IgD-negative memory B cell (primary cell): ENCODE measurements at regions not wholly inside any gene's neighbourhood (a gene's known extent, or its start where the extent isn't known, plus 50 kb on each side); places are given as distances from the start of the nearest gene placed in this dataset.

Experiments used
- H3K27ac Mint-ChIP-seq, 3 donors: one replicate each; pipeline ENCODE4 v1.8.0; 2020 to 2022; ENCODE audit warnings: mild to moderate bottlenecking in 3 of 3, mixed read lengths in 3 of 3, moderate library complexity in 1 of 3
- H3K27me3 Mint-ChIP-seq: one replicate; pipeline ENCODE4 v1.8.0; 2021; ENCODE audit warnings: mixed read lengths
- H3K36me3 Mint-ChIP-seq: one replicate; pipeline ENCODE4 v1.8.0; 2020; ENCODE audit warnings: mild to moderate bottlenecking, mixed read lengths
- H3K4me1 Mint-ChIP-seq, 3 donors: one replicate each; pipeline ENCODE4 v1.8.0; 2020 to 2022; ENCODE audit warnings: mixed read lengths in 3 of 3, mild to moderate bottlenecking in 1 of 3
- H3K4me3 Mint-ChIP-seq, 4 donors: one replicate each; pipeline ENCODE4 v1.8.0; 2020 to 2022; ENCODE audit warnings: mild to moderate bottlenecking in 4 of 4, mixed read lengths in 4 of 4, moderate library complexity in 3 of 4
- H3K9me3 Mint-ChIP-seq, 3 donors: one replicate each; pipeline ENCODE4 v1.8.0; 2020 to 2021; ENCODE audit warnings: mixed read lengths in 3 of 3, mild to moderate bottlenecking in 1 of 3

- Mint-ChIP-seq H3K4me3 (no peak overlapping the region), H3K4me1 (no peaks in the 10 kb centered on the region), H3K27ac (no peak overlapping the region), H3K36me3 (no peaks in the 10 kb centered on the region), H3K9me3 (peaks cover 0 to 6% (median 3%) of the 10 kb centered on the region in 3 donors), H3K27me3 (no peaks in the 10 kb centered on the region)
Measured at GRCh38 chr6:78300885-78301284, 566.5 kb upstream of the IRAK1BP1 start.

- Mint-ChIP-seq H3K4me3 (no peak overlapping the region), H3K4me1 (no peaks in the 10 kb centered on the region), H3K9me3 (peaks cover 0 to 4% (median 3%) of the 10 kb centered on the region in 3 donors), H3K36me3 (no peaks in the 10 kb centered on the region), H3K27me3 (no peaks in the 10 kb centered on the region), H3K27ac (no peak overlapping the region)
Measured at GRCh38 chr6:78302411-78302810, 564.9 kb upstream of the IRAK1BP1 start.

- H3K4me3 Mint-ChIP-seq: no peak overlapping the region
- no peak overlapping the region for H3K27ac Mint-ChIP-seq
- no peaks in the 10 kb centered on the region for H3K27me3 Mint-ChIP-seq
- no peaks in the 10 kb centered on the region for H3K36me3 Mint-ChIP-seq
- peaks cover 0 to 2% (median 0%) of the 10 kb centered on the region in 3 donors for H3K9me3 Mint-ChIP-seq
- H3K4me1 Mint-ChIP-seq: no peaks in the 10 kb centered on the region
Measured at GRCh38 chr6:78308025-78308424, 559.3 kb upstream of the IRAK1BP1 start.

- no peaks in the 10 kb centered on the region for H3K4me1 Mint-ChIP-seq
- H3K4me3 Mint-ChIP-seq: no peak overlapping the region
- no peak overlapping the region for H3K27ac Mint-ChIP-seq
- H3K27me3 Mint-ChIP-seq: no peaks in the 10 kb centered on the region
- H3K36me3 Mint-ChIP-seq: no peaks in the 10 kb centered on the region
- peaks cover 0 to 5% (median 0%) of the 10 kb centered on the region in 3 donors for H3K9me3 Mint-ChIP-seq
Measured at GRCh38 chr6:78322068-78322845, 545.1 kb upstream of the IRAK1BP1 start.

GRCh38 chr6:78324213-78324612, 543.1 kb upstream of the IRAK1BP1 start:
- H3K4me3 Mint-ChIP-seq: no peak overlapping the region
- no peaks in the 10 kb centered on the region for H3K4me1 Mint-ChIP-seq
- no peak overlapping the region for H3K27ac Mint-ChIP-seq
- H3K9me3 Mint-ChIP-seq: peaks cover 0 to 3% (median 0%) of the 10 kb centered on the region in 3 donors
- H3K27me3 Mint-ChIP-seq: no peaks in the 10 kb centered on the region
- no peaks in the 10 kb centered on the region for H3K36me3 Mint-ChIP-seq

GRCh38 chr6:78340755-78341154, 526.6 kb upstream of the IRAK1BP1 start:
- H3K4me1 Mint-ChIP-seq: no peaks in the 10 kb centered on the region
- peaks cover 0 to 7% (median 6%) of the 10 kb centered on the region in 3 donors for H3K9me3 Mint-ChIP-seq
- H3K36me3 Mint-ChIP-seq: no peaks in the 10 kb centered on the region
- no peaks in the 10 kb centered on the region for H3K27me3 Mint-ChIP-seq
- no peak overlapping the region for H3K27ac Mint-ChIP-seq
- H3K4me3 Mint-ChIP-seq: no peak overlapping the region

- peaks cover 0 to 9% (median 6%) of the 10 kb centered on the region in 3 donors for H3K9me3 Mint-ChIP-seq
- H3K27ac Mint-ChIP-seq: no peak overlapping the region
- no peaks in the 10 kb centered on the region for H3K4me1 Mint-ChIP-seq
- no peak overlapping the region for H3K4me3 Mint-ChIP-seq
- no peaks in the 10 kb centered on the region for H3K27me3 Mint-ChIP-seq
- H3K36me3 Mint-ChIP-seq: no peaks in the 10 kb centered on the region
Measured at GRCh38 chr6:78345882-78346281, 521.5 kb upstream of the IRAK1BP1 start.

- no peak overlapping the region for H3K4me3 Mint-ChIP-seq
- no peaks in the 10 kb centered on the region for H3K27me3 Mint-ChIP-seq
- no peaks in the 10 kb centered on the region for H3K4me1 Mint-ChIP-seq
- H3K9me3 Mint-ChIP-seq: peaks cover 0 to 9% (median 6%) of the 10 kb centered on the region in 3 donors
- no peaks in the 10 kb centered on the region for H3K36me3 Mint-ChIP-seq
- H3K27ac Mint-ChIP-seq: no peak overlapping the region
Measured at GRCh38 chr6:78347191-78347916, 520.0 kb upstream of the IRAK1BP1 start.

GRCh38 chr6:78353040-78353439, 514.3 kb upstream of the IRAK1BP1 start:
- no peak overlapping the region for H3K27ac Mint-ChIP-seq
- no peaks in the 10 kb centered on the region for H3K36me3 Mint-ChIP-seq
- peaks cover 1 to 5% (median 2%) of the 10 kb centered on the region in 3 donors for H3K9me3 Mint-ChIP-seq
- peaks cover 0 to 1% (median 0%) of the 10 kb centered on the region in 3 donors for H3K4me1 Mint-ChIP-seq
- H3K27me3 Mint-ChIP-seq: no peaks in the 10 kb centered on the region
- no peak overlapping the region for H3K4me3 Mint-ChIP-seq

GRCh38 chr6:78363688-78364087, 503.7 kb upstream of the IRAK1BP1 start:
- Mint-ChIP-seq H3K36me3 (no peaks in the 10 kb centered on the region), H3K4me3 (no peak overlapping the region), H3K4me1 (no peaks in the 10 kb centered on the region), H3K9me3 (peaks cover 1 to 3% (median 2%) of the 10 kb centered on the region in 3 donors), H3K27ac (no peak overlapping the region), H3K27me3 (no peaks in the 10 kb centered on the region)

GRCh38 chr6:78365473-78365872, 501.9 kb upstream of the IRAK1BP1 start:
- Mint-ChIP-seq H3K27me3 (no peaks in the 10 kb centered on the region), H3K27ac (no peak overlapping the region), H3K36me3 (no peaks in the 10 kb centered on the region), H3K9me3 (peaks cover 1 to 6% (median 2%) of the 10 kb centered on the region in 3 donors), H3K4me3 (no peak overlapping the region), H3K4me1 (no peaks in the 10 kb centered on the region)

GRCh38 chr6:78377056-78377455, 490.3 kb upstream of the IRAK1BP1 start:
- Mint-ChIP-seq H3K4me3 (no peak overlapping the region), H3K27ac (no peak overlapping the region), H3K9me3 (peaks cover 9 to 14% (median 13%) of the 10 kb centered on the region in 3 donors), H3K4me1 (no peaks in the 10 kb centered on the region), H3K27me3 (no peaks in the 10 kb centered on the region), H3K36me3 (no peaks in the 10 kb centered on the region)

- no peaks in the 10 kb centered on the region for H3K27me3 Mint-ChIP-seq
- H3K27ac Mint-ChIP-seq: no peak overlapping the region
- peaks cover 4 to 14% (median 9%) of the 10 kb centered on the region in 3 donors for H3K9me3 Mint-ChIP-seq
- no peak overlapping the region for H3K4me3 Mint-ChIP-seq
- H3K4me1 Mint-ChIP-seq: no peaks in the 10 kb centered on the region
- H3K36me3 Mint-ChIP-seq: no peaks in the 10 kb centered on the region
Measured at GRCh38 chr6:78379982-78380381, 487.4 kb upstream of the IRAK1BP1 start.

GRCh38 chr6:78380541-78380940, 486.8 kb upstream of the IRAK1BP1 start:
- Mint-ChIP-seq H3K27ac (no peak overlapping the region), H3K9me3 (peaks cover 4 to 16% (median 11%) of the 10 kb centered on the region in 3 donors), H3K36me3 (no peaks in the 10 kb centered on the region), H3K4me1 (no peaks in the 10 kb centered on the region), H3K4me3 (no peak overlapping the region), H3K27me3 (no peaks in the 10 kb centered on the region)

GRCh38 chr6:78383968-78384367, 483.4 kb upstream of the IRAK1BP1 start:
- Mint-ChIP-seq H3K36me3 (no peaks in the 10 kb centered on the region), H3K9me3 (peaks cover 6 to 25% (median 12%) of the 10 kb centered on the region in 3 donors), H3K27me3 (no peaks in the 10 kb centered on the region), H3K4me1 (no peaks in the 10 kb centered on the region), H3K27ac (no peak overlapping the region), H3K4me3 (no peak overlapping the region)
